Right lobe of liver (tissue), 6 donors: ENCODE measurements at regions not wholly inside any gene's neighbourhood (a gene's known extent, or its start where the extent isn't known, plus 50 kb on each side); places are given as distances from the start of the nearest gene placed in this dataset.

Experiments
- ATAC-seq, 4 donors: fragments of 200-7000 bp; cut with Tn5 transposase; one replicate each; pipeline ENCODE4 v1.9.1; 2020; ENCODE audit warnings: mild to moderate bottlenecking in 4 of 4, moderate library complexity in 4 of 4
- DNase-seq, 3 donors: peaks; one replicate each; pipeline ENCODE4 v3.0.0-alpha.2; 2020
- H3K27ac ChIP-seq, 3 donors: fragments of 200-600 bp; one replicate each; pipeline ENCODE4 v1.8.0; 2022
- H3K27me3 ChIP-seq, 2 donors: fragments of 200-600 bp; one replicate each; pipeline ENCODE4 v1.8.0; 2022
- H3K36me3 ChIP-seq, 4 donors: fragments of 200-600 bp; sonication (generic) in 1 of 4; one replicate each; pipeline versions ENCODE4 v1.5.1 to v1.8.0; 2017 to 2022; ENCODE audit warnings: control low read depth in 1 of 4
- H3K4me1 ChIP-seq, 4 donors: fragments of 200-600 bp; sonication (generic) in 1 of 4; one replicate each; pipeline versions ENCODE4 v1.5.1 to v1.8.0; 2017 to 2022; ENCODE audit warnings: control low read depth in 1 of 4
- H3K4me3 ChIP-seq, 3 donors: fragments of 200-600 bp; one replicate each; pipeline ENCODE4 v1.8.0; 2022
- H3K9me3 ChIP-seq, 4 donors: fragments of 200-600 bp; sonication (generic) in 1 of 4; one replicate each; pipeline versions ENCODE4 v1.5.1 to v1.8.0; 2017 to 2022; ENCODE audit warnings: control low read depth in 1 of 4
- POLR2A ChIP-seq: fragments of 450-650 bp; IDR thresholded peaks from one replicate; pipeline ENCODE4 v1.6.1; 2017; ENCODE audit warnings: antibody characterized with exemption, mild to moderate bottlenecking
- WGBS: methylation state at CpG from one replicate; pipeline ENCODE4 v1.1.6; 2018; ENCODE audit warnings: low coverage, low lambda C conversion rate; ENCODE audit not compliant: insufficient coverage; ENCODE audit errors: missing lambda C conversion rate; 5-methylcytosine and 5-hydroxymethylcytosine counted together
- intact Hi-C, 2 donors: fragments of 100-400 bp; cut with DNase I; formaldehyde crosslinking; loops; one replicate each; pipeline versions ENCODE4 v1.11.2 to v1.14.1; 2022
- TF ChIP-seq, protein P1 (sequence below), 4 donors: fragments of 200-600 bp in 3 of 4; fragments of 450-650 bp in 1 of 4; IDR thresholded peaks; one replicate each; pipeline versions ENCODE4 v1.5.1 to v1.8.0; 2016 to 2022; ENCODE audit warnings: antibody characterized with exemption in 4 of 4, mild to moderate bottlenecking in 2 of 4
- donor health status: DM: no; HTN: yes; CAD: no.
- donor health status: DM: no; HTN: no; CAD: no.
- donor health status: DM: no; HTN: no; CAD: no.
- donor health status: DM: no; HTN: yes; CAD: no.
- donor health status: DM: no; HTN: yes; CAD: no.

DNA sequence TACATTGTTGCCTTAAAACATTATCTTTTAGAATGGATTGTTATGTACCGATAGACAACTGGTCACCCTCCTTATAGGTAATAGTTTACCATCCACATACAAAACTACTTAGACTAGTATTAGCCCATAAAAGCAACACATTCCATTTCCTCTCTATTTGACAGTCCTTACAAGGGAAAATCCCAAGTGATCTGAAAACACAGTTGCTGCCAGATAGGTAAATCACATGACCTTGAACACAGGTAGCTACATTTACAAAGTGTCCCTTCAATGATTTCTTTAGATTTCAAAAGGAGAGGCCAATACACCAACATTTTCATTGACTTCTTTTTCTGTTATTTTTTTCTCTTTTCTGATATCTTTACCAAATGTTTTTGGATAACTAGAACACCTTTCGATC is 102.9 kb upstream of the SMYD2 start:
- no peak for DNase-seq
- Histone ChIP-seq H3K9me3 (no peaks in the 10 kb centered on the region), H3K4me1 (peaks cover 0 to 18% (median 3%) of the 10 kb centered on the region in 4 donors), H3K27me3 (no peaks in the 10 kb centered on the region), H3K4me3 (no peak overlapping the region), H3K27ac (no peak overlapping the region), H3K36me3 (no peaks in the 10 kb centered on the region)
- TF ChIP-seq, protein P1, sequence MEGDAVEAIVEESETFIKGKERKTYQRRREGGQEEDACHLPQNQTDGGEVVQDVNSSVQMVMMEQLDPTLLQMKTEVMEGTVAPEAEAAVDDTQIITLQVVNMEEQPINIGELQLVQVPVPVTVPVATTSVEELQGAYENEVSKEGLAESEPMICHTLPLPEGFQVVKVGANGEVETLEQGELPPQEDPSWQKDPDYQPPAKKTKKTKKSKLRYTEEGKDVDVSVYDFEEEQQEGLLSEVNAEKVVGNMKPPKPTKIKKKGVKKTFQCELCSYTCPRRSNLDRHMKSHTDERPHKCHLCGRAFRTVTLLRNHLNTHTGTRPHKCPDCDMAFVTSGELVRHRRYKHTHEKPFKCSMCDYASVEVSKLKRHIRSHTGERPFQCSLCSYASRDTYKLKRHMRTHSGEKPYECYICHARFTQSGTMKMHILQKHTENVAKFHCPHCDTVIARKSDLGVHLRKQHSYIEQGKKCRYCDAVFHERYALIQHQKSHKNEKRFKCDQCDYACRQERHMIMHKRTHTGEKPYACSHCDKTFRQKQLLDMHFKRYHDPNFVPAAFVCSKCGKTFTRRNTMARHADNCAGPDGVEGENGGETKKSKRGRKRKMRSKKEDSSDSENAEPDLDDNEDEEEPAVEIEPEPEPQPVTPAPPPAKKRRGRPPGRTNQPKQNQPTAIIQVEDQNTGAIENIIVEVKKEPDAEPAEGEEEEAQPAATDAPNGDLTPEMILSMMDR (IDR thresholded peaks at IDR 0.05): no peak
- no peak for TF ChIP-seq POLR2A
- intact Hi-C loops: no loop called here
- no peak for ATAC-seq
- WGBS: 100% methylated on average over 2 of the region's 2 CpGs

- Histone ChIP-seq H3K27ac (no peak overlapping the region), H3K4me1 (no peaks in the 10 kb centered on the region), H3K27me3 (no peaks in the 10 kb centered on the region), H3K9me3 (no peaks in the 10 kb centered on the region), H3K4me3 (no peak overlapping the region), H3K36me3 (no peaks in the 10 kb centered on the region)
- WGBS: 63% methylated on average over 2 of the region's 2 CpGs
- ATAC-seq (no peak), DNase-seq (no peak)
- intact Hi-C loops: no loop called here
- TF ChIP-seq, protein P1 (IDR thresholded peaks at IDR 0.05): no peak
- TF ChIP-seq POLR2A: no peak
These were observed 96.0 kb upstream of the SMYD2 start for GRCh38 chr1:214184992-214185391.

DNA sequence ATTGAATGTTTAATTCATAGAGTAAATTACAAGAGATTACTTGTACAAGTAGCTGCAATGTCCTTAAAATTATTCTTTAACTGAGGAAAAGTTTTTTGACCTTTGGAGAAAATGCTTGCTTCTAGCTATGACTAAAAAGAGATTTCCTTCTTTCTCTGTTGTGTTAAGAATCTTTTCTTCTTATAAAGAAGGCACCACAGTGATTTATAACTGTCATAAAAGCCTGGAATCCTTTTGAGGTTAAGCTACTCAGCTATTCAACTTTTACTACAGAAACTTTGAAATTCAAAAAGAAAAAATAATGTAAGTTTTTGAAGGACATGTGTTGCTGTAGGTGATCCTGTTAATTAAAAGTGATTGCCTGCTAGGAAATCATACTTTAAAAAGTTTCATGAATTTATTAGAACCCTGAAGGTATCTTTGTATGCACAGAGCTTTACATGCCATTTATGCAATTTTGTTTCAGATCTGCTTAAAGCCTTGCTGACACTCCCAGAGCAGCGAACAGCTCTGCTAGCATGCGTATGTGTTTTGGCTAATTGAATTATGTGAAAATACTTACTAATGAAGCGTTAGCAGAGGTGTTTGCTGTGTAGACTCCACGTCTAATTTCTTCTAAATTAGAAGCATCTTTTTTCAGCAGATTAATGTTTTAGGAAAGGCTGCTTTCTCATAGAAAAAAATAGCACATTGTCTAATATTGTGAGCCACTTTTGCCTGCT is 94.7 kb upstream of the SMYD2 start:
- no peak for ATAC-seq
- H3K27me3 ChIP-seq: no peaks in the 10 kb centered on the region
- intact Hi-C loops: no loop called here

GRCh38 chr1:214187121-214187900 is 93.6 kb upstream of the SMYD2 start:
- TF ChIP-seq POLR2A: no peak
- TF ChIP-seq, protein P1 (IDR thresholded peaks at IDR 0.05): no peak
- Histone ChIP-seq H3K9me3 (no peaks in the 10 kb centered on the region), H3K4me1 (no peaks in the 10 kb centered on the region), H3K27ac (no peak overlapping the region), H3K36me3 (no peaks in the 10 kb centered on the region), H3K27me3 (no peaks in the 10 kb centered on the region), H3K4me3 (peak overlapping the region; percentile 36 to 48 (median 44))
- peak; percentile 52 to 57 (median 55) for DNase-seq
- intact Hi-C loops: no loop called here
- ATAC-seq: peak; percentile 87 to 95 (median 89)
- 7% methylated on average over 27 of the region's 51 CpGs for WGBS

More for the DNA sequence above, 94.7 kb upstream of the SMYD2 start:
- Histone ChIP-seq H3K9me3 (no peaks in the 10 kb centered on the region), H3K4me1 (no peaks in the 10 kb centered on the region), H3K27ac (no peak overlapping the region), H3K4me3 (peak overlapping the region in 2 of 3 donors; percentile 44 to 48), H3K36me3 (no peaks in the 10 kb centered on the region)
- WGBS: 47% methylated on average over 4 of the region's 4 CpGs
- DNase-seq: no peak
- TF ChIP-seq, protein P1 (IDR thresholded peaks at IDR 0.05): no peak
- TF ChIP-seq POLR2A: no peak
